ENCODE measurements at regions not wholly inside any gene's neighbourhood (a gene's known extent, or its start where the extent isn't known, plus 50 kb on each side); places are given as distances from the start of the nearest gene placed in this dataset.

DNA sequence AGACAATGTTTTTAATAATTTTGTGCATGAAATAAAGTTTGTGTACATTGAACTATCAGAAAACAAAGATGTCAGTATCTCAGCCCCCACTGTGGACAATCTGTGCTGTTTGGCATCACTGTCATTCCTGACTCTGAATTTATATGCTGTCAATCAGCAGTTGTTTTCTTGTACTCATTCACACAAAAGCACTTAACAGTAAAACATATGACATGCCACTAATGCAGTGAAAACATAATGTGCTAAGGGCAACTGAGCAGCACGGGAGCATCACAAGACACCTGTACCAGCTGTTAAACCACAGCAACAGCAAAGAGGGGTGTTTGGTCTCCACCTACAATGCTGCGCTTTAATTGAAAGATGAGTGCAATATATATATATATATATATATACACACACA lies 647.8 kb upstream of the SLC35B3 start:
- DNase-seq (no peak), ATAC-seq (no peak)
- Mint-ChIP-seq H3K27me3 (ENCODE audit: low read depth in 2 of 2) (no peaks in the 10 kb centered on the region), H3K27ac (no peak overlapping the region), H3K9me3 (peaks cover 12 to 18% of the 10 kb centered on the region in 2 donors), H3K4me1 (no peaks in the 10 kb centered on the region), H3K4me3 (no peak overlapping the region), H3K36me3 (no peaks in the 10 kb centered on the region)
- WGBS (ENCODE audit: insufficient coverage), result 100% methylated on average over 1 of the region's 2 CpGs
- H3K27me3 ChIP-seq (ENCODE audit: control insufficient read depth, insufficient read depth, low read length), result no peaks in the 10 kb centered on the region
- H3K36me3 ChIP-seq (ENCODE audit: control insufficient read depth, insufficient read depth, low read length), result no peaks in the 10 kb centered on the region
- no peaks in the 10 kb centered on the region for H3K9me3 ChIP-seq (ENCODE audit: control insufficient read depth, insufficient read depth, low read length)
- H3K27ac ChIP-seq (ENCODE audit: low read length), result no peak overlapping the region
- H3K4me3 ChIP-seq (ENCODE audit: low read length), result no peak overlapping the region
- peaks cover 3% of the 10 kb centered on the region for H3K4me1 ChIP-seq (ENCODE audit: control insufficient read depth, insufficient read depth, low read length)
- intact Hi-C loops (cut with micrococcal nuclease), result no loop called here
- no peak for TF ChIP-seq CTCF (IDR thresholded peaks at IDR 0.05)

DNA sequence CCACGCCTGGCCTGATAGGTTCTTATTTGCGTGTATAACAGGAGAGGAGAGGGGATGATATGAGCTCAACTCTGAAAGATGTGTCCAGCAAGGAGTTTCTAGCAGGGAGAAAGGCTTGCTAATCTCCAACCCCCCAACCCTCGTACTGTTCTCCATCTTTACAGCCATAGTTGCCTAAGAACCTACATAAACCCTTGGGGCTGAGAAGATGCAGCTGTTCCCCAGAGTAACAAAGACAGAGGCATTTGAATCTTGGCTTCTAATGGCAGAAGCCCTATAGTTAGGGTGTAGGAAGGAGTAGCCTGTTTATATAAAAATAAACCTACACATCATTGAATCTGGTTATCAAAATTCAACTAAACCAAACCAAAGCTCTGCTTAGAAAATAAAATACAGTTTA lies 631.4 kb upstream of the SLC35B3 start:
- Histone ChIP-seq H3K27ac (ENCODE audit: low read length) (no peak overlapping the region), H3K4me1 (ENCODE audit: control insufficient read depth, insufficient read depth, low read length) (no peaks in the 10 kb centered on the region), H3K27me3 (ENCODE audit: control insufficient read depth, insufficient read depth, low read length) (no peaks in the 10 kb centered on the region), H3K4me3 (ENCODE audit: low read length) (no peak overlapping the region), H3K36me3 (ENCODE audit: control insufficient read depth, insufficient read depth, low read length) (no peaks in the 10 kb centered on the region), H3K9me3 (ENCODE audit: control insufficient read depth, insufficient read depth, low read length) (no peaks in the 10 kb centered on the region)
- WGBS (ENCODE audit: insufficient coverage), result 67% methylated on average over 3 of the region's 3 CpGs
- no peak overlapping the region for H3K27ac Mint-ChIP-seq
- TF ChIP-seq CTCF (IDR thresholded peaks at IDR 0.05), result no peak
- H3K27me3 Mint-ChIP-seq (ENCODE audit: low read depth in 2 of 2), result no peaks in the 10 kb centered on the region
- H3K9me3 Mint-ChIP-seq, result peaks cover 13 to 22% of the 10 kb centered on the region in 2 donors
- no peak overlapping the region for H3K4me3 Mint-ChIP-seq
- intact Hi-C loops (cut with micrococcal nuclease), result no loop called here
- ATAC-seq (no peak), DNase-seq (no peak)
- H3K36me3 Mint-ChIP-seq, result no peaks in the 10 kb centered on the region
- H3K4me1 Mint-ChIP-seq, result no peaks in the 10 kb centered on the region

- Histone ChIP-seq H3K4me3 (ENCODE audit: low read length) (no peak overlapping the region), H3K36me3 (ENCODE audit: control insufficient read depth, insufficient read depth, low read length) (no peaks in the 10 kb centered on the region), H3K27me3 (ENCODE audit: control insufficient read depth, insufficient read depth, low read length) (no peaks in the 10 kb centered on the region), H3K4me1 (ENCODE audit: control insufficient read depth, insufficient read depth, low read length) (no peaks in the 10 kb centered on the region), H3K27ac (ENCODE audit: low read length) (no peak overlapping the region), H3K9me3 (ENCODE audit: control insufficient read depth, insufficient read depth, low read length) (no peaks in the 10 kb centered on the region)
- H3K4me3 Mint-ChIP-seq, result no peak overlapping the region
- no peaks in the 10 kb centered on the region for H3K36me3 Mint-ChIP-seq
- no peak overlapping the region for H3K27ac Mint-ChIP-seq
- intact Hi-C loops (cut with micrococcal nuclease), result no loop called here
- H3K4me1 Mint-ChIP-seq, result no peaks in the 10 kb centered on the region
- TF ChIP-seq CTCF (IDR thresholded peaks at IDR 0.05), result no peak
- no peaks in the 10 kb centered on the region for H3K27me3 Mint-ChIP-seq (ENCODE audit: low read depth in 2 of 2)
- no peak for ATAC-seq
- no CpG with 5 or more reads among the region's 1 CpG for WGBS (ENCODE audit: insufficient coverage)
- DNase-seq, result no peak
- H3K9me3 Mint-ChIP-seq, result peaks cover 8 to 23% of the 10 kb centered on the region in 2 donors
Observed at GRCh38 chr6:9064156-9064555, 628.8 kb upstream of the SLC35B3 start.

DNA sequence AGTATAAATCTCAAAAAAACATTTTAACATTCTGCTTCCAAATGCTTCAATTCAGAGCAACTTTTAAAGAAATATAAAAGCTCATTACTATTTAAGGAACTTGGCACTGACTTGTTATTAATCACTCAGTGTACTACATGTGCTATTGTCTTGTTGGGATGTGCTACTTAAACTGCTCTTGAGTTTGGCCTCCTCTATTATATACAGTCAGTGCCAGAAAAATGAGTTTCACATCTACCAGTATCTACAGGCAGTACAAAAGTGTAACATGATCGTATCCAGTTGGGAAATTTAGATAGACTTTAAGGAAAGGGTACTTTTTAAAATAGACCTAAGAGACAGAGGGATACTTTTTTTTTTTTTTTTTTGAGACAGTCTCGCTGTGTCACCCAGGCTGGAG lies 627.3 kb upstream of the SLC35B3 start:
- H3K9me3 Mint-ChIP-seq, result peaks cover 5 to 19% of the 10 kb centered on the region in 2 donors
- no peaks in the 10 kb centered on the region for H3K36me3 Mint-ChIP-seq

More for the DNA sequence above, 627.3 kb upstream of the SLC35B3 start:
- H3K4me1 Mint-ChIP-seq, result no peaks in the 10 kb centered on the region
- H3K27me3 ChIP-seq (ENCODE audit: control insufficient read depth, insufficient read depth, low read length), result no peaks in the 10 kb centered on the region
- no peaks in the 10 kb centered on the region for H3K27me3 Mint-ChIP-seq (ENCODE audit: low read depth in 2 of 2)
- no peaks in the 10 kb centered on the region for H3K9me3 ChIP-seq (ENCODE audit: control insufficient read depth, insufficient read depth, low read length)
- DNase-seq (no peak), ATAC-seq (no peak)
- H3K4me3 ChIP-seq (ENCODE audit: low read length), result no peak overlapping the region
- H3K27ac ChIP-seq (ENCODE audit: low read length), result no peak overlapping the region
- TF ChIP-seq CTCF (IDR thresholded peaks at IDR 0.05), result no peak
- no peaks in the 10 kb centered on the region for H3K36me3 ChIP-seq (ENCODE audit: control insufficient read depth, insufficient read depth, low read length)
- H3K4me1 ChIP-seq (ENCODE audit: control insufficient read depth, insufficient read depth, low read length), result no peaks in the 10 kb centered on the region
- 100% methylated on average over 1 of the region's 2 CpGs for WGBS (ENCODE audit: insufficient coverage)
- H3K4me3 Mint-ChIP-seq, result no peak overlapping the region
- intact Hi-C loops (cut with micrococcal nuclease), result no loop called here
- H3K27ac Mint-ChIP-seq, result no peak overlapping the region

Measured in natural killer cell (primary cell).